ENCODE measurements at regions not wholly inside any gene's neighbourhood (a gene's known extent, or its start where the extent isn't known, plus 50 kb on each side); places are given as distances from the start of the nearest gene placed in this dataset.

DNA sequence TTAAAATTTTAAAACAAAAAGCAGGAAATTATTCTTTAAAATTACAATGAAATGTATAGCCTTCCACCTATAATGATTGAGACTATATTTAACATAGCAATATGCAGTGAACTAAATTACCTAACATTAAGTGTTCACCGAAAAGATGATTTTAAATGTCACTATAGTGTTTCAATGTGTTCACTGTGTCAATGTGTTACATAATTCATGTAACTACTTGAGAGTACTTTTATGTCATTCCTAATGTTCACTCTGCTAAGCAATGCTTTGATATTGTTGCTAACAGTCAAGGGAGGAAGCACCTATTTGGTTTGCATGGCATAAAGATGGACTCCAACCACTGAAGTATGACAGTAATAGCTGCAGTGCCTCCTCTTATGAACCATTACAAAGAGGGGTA, 629.8 kb upstream of the C9orf72 start:
- Histone ChIP-seq H2BK120ac (replicated peaks; ENCODE audit: low read depth, low read length) (no peak overlapping the region), H3K4me2 (ENCODE audit: insufficient read depth in 1 of 2, low read depth in 2 of 2, low read length in 2 of 2) (no peak overlapping the region), H3K4me3 (ENCODE audit: extremely low read depth in 1 of 4, insufficient read depth in 2 of 4, low read depth in 3 of 4, low read length in 4 of 4) (no peak overlapping the region), H2BK15ac (ENCODE audit: low read length) (no peak overlapping the region), H3K9ac (replicated peaks in 1 of 4; ENCODE audit: extremely low read depth in 1 of 4, low read depth in 3 of 4, low read length in 3 of 4) (no peak overlapping the region), H3K36me3 (ENCODE audit: control insufficient read depth in 2 of 4, insufficient read depth in 4 of 4, low read length in 3 of 4) (no peaks in the 10 kb centered on the region), H2BK12ac (ENCODE audit: low read depth, low read length) (no peak overlapping the region), H3K18ac (ENCODE audit: extremely low read depth, low read length) (no peak overlapping the region), H4K91ac (replicated peaks; ENCODE audit: insufficient read length, low read length) (no peak overlapping the region), H3K23ac (ENCODE audit: insufficient read length) (no peak overlapping the region), H4K20me1 (replicated peaks in 1 of 2; ENCODE audit: control insufficient read depth in 1 of 2, insufficient read depth in 2 of 2, low read length in 2 of 2) (no peaks in the 10 kb centered on the region), H3K79me2 (ENCODE audit: control insufficient read depth in 1 of 2, insufficient read depth in 2 of 2, low read length in 2 of 2) (no peaks in the 10 kb centered on the region), H2BK5ac (ENCODE audit: low read depth, low read length) (no peak overlapping the region), H2AK5ac (ENCODE audit: low read depth, low read length) (no peak overlapping the region), H4K5ac (ENCODE audit: insufficient read length, low read depth, low read length) (no peak overlapping the region), H3K4me1 (replicated peaks in 1 of 4; ENCODE audit: control insufficient read depth in 3 of 4, insufficient read depth in 4 of 4, low read length in 3 of 4) (no peaks in the 10 kb centered on the region), H2AFZ (ENCODE audit: low read length) (no peak overlapping the region), H3K4ac (replicated peaks; ENCODE audit: insufficient read length, low read depth, low read length) (no peak overlapping the region), H3K27ac (ENCODE audit: low read depth, low read length) (no peak overlapping the region), H3K23me2 (ENCODE audit: low read depth, low read length) (no peaks in the 10 kb centered on the region; the same call in 1 of the 2 replicates), H3K79me1 (ENCODE audit: low read depth, low read length) (no peaks in the 10 kb centered on the region), H3K56ac (replicated peaks; ENCODE audit: insufficient read length, low read depth, low read length) (no peak overlapping the region), H3K14ac (ENCODE audit: insufficient read length) (no peak overlapping the region), H4K8ac (ENCODE audit: extremely low read depth, insufficient read depth, low read length) (no peak overlapping the region), H2BK20ac (ENCODE audit: low read length) (no peak overlapping the region), H3K9me3 (ENCODE audit: insufficient read depth in 2 of 2, low read depth in 1 of 2, low read length in 1 of 2) (no peaks in the 10 kb centered on the region), H3K27me3 (replicated peaks in 1 of 4; ENCODE audit: control insufficient read depth in 3 of 4, extremely low read depth in 1 of 4, insufficient read depth in 3 of 4, low read length in 3 of 4) (no peaks in the 10 kb centered on the region)
- ChIA-PET POLR2A (ENCODE audit: partially characterized antibody) (no interaction called here), CTCF (ENCODE audit: partially characterized antibody) (interaction anchor here (1.4 kb wide), 1 partner anchor 24 kb away, joined by 3 read pairs; no protein-coding TSS in a partner anchor)
- FAIRE-seq (no peak), DNase-seq (ENCODE audit: low read depth in 1 of 2, low spot score in 2 of 2) (no peak)
- 89% methylated on average over 1 of the region's 1 CpG; no CpG with 5 or more reads in 1 of the 2 experiments for WGBS, 2 experiments (ENCODE audit: extremely low coverage in 1 of 2, insufficient coverage in 1 of 2, insufficient read length in 1 of 2, insufficient replicate concordance in 2 of 2, low coverage in 1 of 2, low lambda C conversion rate in 2 of 2, missing lambda C conversion rate in 1 of 2)
- TF ChIP-seq SAP30 (IDR thresholded peaks at IDR 0.05; ENCODE audit: insufficient read depth, insufficient replicate concordance, low read length) = no peak
- no peak for TF ChIP-seq RBBP5 (IDR thresholded peaks at IDR 0.05; ENCODE audit: borderline replicate concordance, low read depth, low read length)
- no peak for TF ChIP-seq PHF8 (conservative IDR thresholded peaks at IDR 0.05; ENCODE audit: low read depth, low read length)
- no peak for TF ChIP-seq CREB1 (IDR thresholded peaks at IDR 0.05)
- no peak for TF ChIP-seq CEBPB (IDR thresholded peaks at IDR 0.05; ENCODE audit: low read depth, low read length)
